ENCODE measurements at regions not wholly inside any gene's neighbourhood (a gene's known extent, or its start where the extent isn't known, plus 50 kb on each side); places are given as distances from the start of the nearest gene placed in this dataset.
A peak's percentile ranks its signal among the peaks of the same experiment; 100 is the strongest.

- Histone ChIP-seq H3K27ac (no peak overlapping the region), H3K9me3 (no peaks in the 10 kb centered on the region), H3K27me3 (no peaks in the 10 kb centered on the region), H3K4me3 (no peak overlapping the region), H3K36me3 (no peaks in the 10 kb centered on the region), H3K4me1 (peaks cover 0 to 20% (median 0%) of the 10 kb centered on the region in 12 donors)
- WGBS, 4 donors, result 92 to 97% (median 95%) methylated on average over 4 of the region's 4 CpGs
- intact Hi-C loops (cut with DNase I), result no loop called here
- TF ChIP-seq POLR2A (IDR thresholded peaks at IDR 0.05) (no peak), CTCF (IDR thresholded peaks at IDR 0.05) (no peak)
- DNase-seq (no peak), ATAC-seq (no peak)
Observed at GRCh38 chr14:34044373-34044637, 93.4 kb upstream of the EGLN3 start.

- no peaks in the 10 kb centered on the region for H3K36me3 ChIP-seq
- WGBS, 4 donors, result 45 to 54% (median 47%) methylated on average over 4 of the region's 4 CpGs
- peaks cover 0 to 20% (median 0%) of the 10 kb centered on the region in 12 donors for H3K4me1 ChIP-seq
- TF ChIP-seq CTCF (IDR thresholded peaks at IDR 0.05) (no peak), POLR2A (IDR thresholded peaks at IDR 0.05) (no peak)
- no peak overlapping the region for H3K27ac ChIP-seq
- no peaks in the 10 kb centered on the region for H3K9me3 ChIP-seq
- no peak for DNase-seq
- ATAC-seq, result peak in 2 of 4 donors; percentile 28 to 30
- no peak overlapping the region for H3K4me3 ChIP-seq
- intact Hi-C loops (cut with DNase I), result no loop called here
- H3K27me3 ChIP-seq, result no peaks in the 10 kb centered on the region
Observed at GRCh38 chr14:34043627-34044372, 92.9 kb upstream of the EGLN3 start.

- no peak for ATAC-seq
- Histone ChIP-seq H3K27me3 (no peaks in the 10 kb centered on the region), H3K4me1 (peaks cover 0 to 25% (median 1%) of the 10 kb centered on the region in 12 donors), H3K27ac (no peak overlapping the region), H3K36me3 (no peaks in the 10 kb centered on the region), H3K9me3 (no peaks in the 10 kb centered on the region), H3K4me3 (no peak overlapping the region)
- no peak for TF ChIP-seq CTCF (IDR thresholded peaks at IDR 0.05)
- no peak for TF ChIP-seq POLR2A (IDR thresholded peaks at IDR 0.05)
- intact Hi-C loops (cut with DNase I), result no loop called here
- WGBS, 4 donors, result 86 to 94% (median 92%) methylated on average over 2 of the region's 2 CpGs
- DNase-seq, result no peak
Observed at GRCh38 chr14:34041220-34041619, 90.3 kb upstream of the EGLN3 start.

- peaks cover 0 to 29% (median 5%) of the 10 kb centered on the region in 12 donors for H3K4me1 ChIP-seq
- no peak overlapping the region for H3K4me3 ChIP-seq
- H3K27ac ChIP-seq, result no peak overlapping the region
- H3K9me3 ChIP-seq, result no peaks in the 10 kb centered on the region
- no peak for TF ChIP-seq POLR2A (IDR thresholded peaks at IDR 0.05)
- intact Hi-C loops (cut with DNase I), result no loop called here
- DNase-seq (no peak), ATAC-seq (no peak)
- no peaks in the 10 kb centered on the region for H3K36me3 ChIP-seq
- H3K27me3 ChIP-seq, result no peaks in the 10 kb centered on the region
Observed at GRCh38 chr14:34040766-34041165, 89.9 kb upstream of the EGLN3 start.

Measured in heart left ventricle (tissue), 16 donors.